HG03280 (cell line): ENCODE measurements at regions not wholly inside any gene's neighbourhood (a gene's known extent, or its start where the extent isn't known, plus 50 kb on each side); places are given as distances from the start of the nearest gene placed in this dataset.
A peak's percentile ranks its signal among the peaks of the same experiment; 100 is the strongest.

ENCODE experiments used
- ATAC-seq: cut with Tn5 transposase; IDR thresholded peaks from one replicate; pipeline ENCODE4 v1.9.1; 2021; ENCODE audit warnings: mild to moderate bottlenecking, moderate library complexity; ENCODE audit not compliant: unreplicated experiment

- no peak for ATAC-seq
These were observed 481.0 kb downstream of the FOXO1 start for GRCh38 chr13:40185414-40185813.

GRCh38 chr13:40186041-40186440 lies 480.4 kb downstream of the FOXO1 start:
- ATAC-seq: no peak

- no peak for ATAC-seq
These were observed 479.7 kb downstream of the FOXO1 start for GRCh38 chr13:40186626-40187323.

GRCh38 chr13:40187324-40187795 lies 479.1 kb downstream of the FOXO1 start:
- no peak for ATAC-seq

GRCh38 chr13:40187841-40188591 lies 478.4 kb downstream of the FOXO1 start:
- no peak for ATAC-seq

GRCh38 chr13:40189426-40189825 lies 477.0 kb downstream of the FOXO1 start:
- ATAC-seq: no peak

GRCh38 chr13:40189898-40190630 lies 476.4 kb downstream of the FOXO1 start:
- ATAC-seq: no peak

GRCh38 chr13:40190641-40191100 lies 475.8 kb downstream of the FOXO1 start:
- peak; percentile 63 for ATAC-seq

GRCh38 chr13:40191186-40191980 lies 475.1 kb downstream of the FOXO1 start:
- no peak for ATAC-seq

GRCh38 chr13:40192452-40192851 lies 474.0 kb downstream of the FOXO1 start:
- ATAC-seq: no peak

GRCh38 chr13:40192858-40193257 lies 473.6 kb downstream of the FOXO1 start:
- ATAC-seq: no peak

GRCh38 chr13:40193286-40194223 lies 472.9 kb downstream of the FOXO1 start:
- no peak for ATAC-seq

GRCh38 chr13:40194224-40194806 lies 472.1 kb downstream of the FOXO1 start:
- no peak for ATAC-seq

- ATAC-seq: no peak
These were observed 469.4 kb downstream of the FOXO1 start for GRCh38 chr13:40197049-40197448.

GRCh38 chr13:40197936-40198595 lies 468.4 kb downstream of the FOXO1 start:
- no peak for ATAC-seq

- no peak for ATAC-seq
These were observed 466.0 kb downstream of the FOXO1 start for GRCh38 chr13:40200273-40200978.

- no peak for ATAC-seq
These were observed 462.2 kb downstream of the FOXO1 start for GRCh38 chr13:40204246-40204645.

GRCh38 chr13:40205771-40206240 lies 460.6 kb downstream of the FOXO1 start:
- no peak for ATAC-seq
